ENCODE measurements at regions not wholly inside any gene's neighbourhood (a gene's known extent, or its start where the extent isn't known, plus 50 kb on each side); places are given as distances from the start of the nearest gene placed in this dataset.
"Not testable (repeated sequence)": the region's sequence is repeated elsewhere in the genome, so short reads cannot be mapped to it uniquely, and the experiment has no call there.

DNA sequence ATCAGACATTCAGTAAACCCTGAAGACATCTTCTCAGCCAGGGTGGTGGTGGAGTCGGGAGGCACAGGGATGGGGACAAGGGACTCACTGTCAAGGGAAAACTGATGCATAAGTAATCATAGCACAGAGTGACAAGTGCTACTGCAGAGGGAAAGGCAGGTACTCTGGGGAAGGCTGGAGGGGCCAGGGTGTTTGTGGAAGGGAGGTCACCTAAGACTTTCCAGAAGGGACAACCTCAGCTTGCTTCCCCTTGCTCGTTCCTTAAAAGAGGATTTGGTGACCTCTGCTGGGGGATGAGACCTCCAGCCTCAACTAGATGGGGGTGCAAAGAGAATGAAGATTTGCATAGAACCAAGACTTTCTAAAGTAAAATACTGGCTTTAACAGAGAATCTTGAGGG is 99.5 kb downstream of the SLC4A3 start:
- DNase-seq (ENCODE audit: low spot score): no peak

DNA sequence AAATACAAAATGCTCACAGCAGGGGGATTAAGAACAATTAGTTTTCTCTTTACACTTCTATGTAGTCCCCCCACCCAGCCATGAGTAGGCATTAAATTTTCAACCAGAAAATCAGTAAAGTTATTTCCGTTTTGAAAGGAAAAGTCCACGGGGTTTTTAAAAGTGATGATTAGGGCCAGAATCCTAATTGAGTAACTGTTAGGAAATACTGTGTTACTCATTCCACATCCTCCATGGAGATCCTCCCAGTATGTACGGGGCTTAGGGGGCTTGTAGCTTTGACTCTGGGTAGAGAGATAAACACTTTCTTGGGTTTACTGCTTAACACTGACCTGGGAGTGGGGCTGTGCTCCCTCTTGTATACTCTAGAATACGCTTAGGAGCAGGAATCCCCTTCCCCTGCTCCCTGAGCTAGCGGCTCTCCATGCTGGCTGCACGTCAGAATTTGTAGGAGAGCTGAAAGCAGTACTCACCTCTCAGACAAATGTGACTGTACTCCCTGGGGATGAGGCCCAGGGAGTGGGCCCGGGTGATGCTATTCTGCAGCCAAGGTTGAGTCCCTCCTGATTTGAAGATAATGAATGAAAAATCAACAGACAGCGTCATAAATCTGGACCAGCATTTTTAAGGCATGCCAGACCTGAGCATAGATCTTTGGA is 100.5 kb downstream of the SLC4A3 start:
- DNase-seq (ENCODE audit: low spot score): no peak

GRCh38 chr2:219728991-219729487 is 101.6 kb downstream of the SLC4A3 start:
- DNase-seq (ENCODE audit: low spot score): no peak

GRCh38 chr2:219731173-219731572 is 103.7 kb downstream of the SLC4A3 start:
- DNase-seq (ENCODE audit: low spot score): no peak

- DNase-seq (ENCODE audit: low spot score): no peak
Measured at GRCh38 chr2:219733106-219733505, 105.7 kb downstream of the SLC4A3 start.

GRCh38 chr2:219733746-219734145 is 106.3 kb downstream of the SLC4A3 start:
- DNase-seq (ENCODE audit: low spot score): no peak

DNA sequence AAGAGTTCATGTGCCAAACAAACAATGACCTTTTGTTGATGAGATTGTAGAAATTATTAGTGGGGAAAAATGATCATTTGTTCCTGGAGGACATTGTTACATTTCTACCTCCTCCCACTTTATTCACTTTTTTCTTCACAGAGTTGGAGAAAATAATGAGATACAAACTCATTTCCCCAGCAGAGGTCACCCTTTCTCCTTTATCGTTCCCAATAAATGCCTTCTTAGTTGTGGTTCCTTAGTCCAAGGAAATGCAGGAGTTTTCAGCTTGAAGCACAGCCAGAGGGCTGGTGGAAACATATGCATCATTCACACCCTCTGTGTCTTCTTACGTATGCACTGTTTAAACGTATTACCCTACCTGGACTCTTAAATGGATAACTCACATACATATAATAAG is 108.8 kb downstream of the SLC4A3 start:
- peak; percentile 68 for DNase-seq (ENCODE audit: low spot score)

GRCh38 chr2:219737270-219737691 is 109.9 kb downstream of the SLC4A3 start:
- DNase-seq (ENCODE audit: low spot score): peak; percentile 12

DNA sequence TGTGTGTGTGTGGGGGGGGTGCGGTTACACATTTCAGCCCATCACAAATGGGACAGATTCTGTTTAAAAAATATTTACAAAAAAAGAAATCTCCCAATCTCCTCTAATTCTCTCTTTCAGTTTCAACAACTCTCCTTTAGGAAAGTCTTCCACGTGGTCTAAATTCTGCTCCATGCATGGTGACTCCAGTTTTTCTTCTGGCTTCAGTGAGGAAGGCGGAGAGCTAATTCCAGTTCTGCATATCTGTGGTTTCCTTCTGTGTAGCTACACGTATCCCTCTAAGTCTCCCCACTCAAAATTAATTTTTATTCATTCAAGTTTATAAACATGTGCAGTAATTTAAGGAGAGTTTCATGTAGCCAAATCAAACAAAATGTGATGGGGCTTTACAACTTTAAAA is 111.6 kb downstream of the SLC4A3 start:
- DNase-seq (ENCODE audit: low spot score): no peak

- DNase-seq (ENCODE audit: low spot score): no peak
Measured at GRCh38 chr2:219739866-219740440, 112.5 kb downstream of the SLC4A3 start.

GRCh38 chr2:219743548-219743947 is 116.1 kb downstream of the SLC4A3 start:
- no peak for DNase-seq (ENCODE audit: low spot score)

GRCh38 chr2:219744066-219744465 is 116.6 kb downstream of the SLC4A3 start:
- no peak for DNase-seq (ENCODE audit: low spot score)

GRCh38 chr2:219744600-219744999 is 117.2 kb downstream of the SLC4A3 start:
- no peak for DNase-seq (ENCODE audit: low spot score)

- DNase-seq (ENCODE audit: low spot score): no peak
Measured at GRCh38 chr2:219747637-219748036, 120.2 kb downstream of the SLC4A3 start.

DNA sequence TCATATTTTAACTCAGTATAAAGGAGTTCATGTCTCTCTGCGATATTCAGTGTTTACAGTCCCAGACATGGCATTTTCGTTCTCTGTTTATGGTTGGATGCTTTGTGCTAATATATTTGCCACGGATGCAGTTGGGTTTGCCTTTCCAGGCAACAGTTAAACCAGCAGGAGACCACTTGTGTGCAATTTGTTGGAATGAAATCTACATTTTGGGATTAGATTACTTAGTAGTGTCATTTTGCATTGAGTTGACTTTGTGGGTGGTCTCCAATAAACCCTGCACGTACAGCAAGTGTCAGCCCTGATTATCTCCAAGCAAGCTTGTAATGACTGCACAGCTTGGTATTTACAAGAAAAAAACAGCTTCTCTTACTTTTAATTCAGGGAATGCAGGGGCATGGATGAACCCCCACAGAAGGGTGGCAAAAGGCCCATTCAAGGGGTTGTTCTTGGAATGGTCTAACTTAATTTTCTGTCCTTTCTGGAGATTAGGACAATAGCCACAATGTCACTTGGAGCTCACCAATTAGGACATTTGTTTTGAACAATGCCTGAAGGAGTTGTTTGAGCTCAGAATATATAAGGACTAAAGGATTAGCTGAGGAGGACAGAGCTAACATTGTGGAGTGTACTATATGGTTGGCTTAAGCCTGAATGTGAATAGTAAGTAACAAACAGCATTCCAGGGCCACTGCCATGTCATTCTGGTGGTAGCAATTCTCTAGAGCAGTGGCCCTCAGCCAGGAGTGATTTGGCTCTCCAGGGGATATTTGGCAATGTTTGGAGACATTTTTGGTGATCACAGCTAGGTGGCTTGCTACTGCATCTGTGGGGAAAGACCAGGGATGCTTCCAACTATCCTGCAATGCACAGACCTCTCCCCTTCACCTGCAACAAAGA is 121.5 kb downstream of the SLC4A3 start:
- DNase-seq (ENCODE audit: low spot score): no peak

- DNase-seq (ENCODE audit: low spot score): not testable (repeated sequence)
Measured at GRCh38 chr2:219751121-219751520, 123.7 kb downstream of the SLC4A3 start.

DNA sequence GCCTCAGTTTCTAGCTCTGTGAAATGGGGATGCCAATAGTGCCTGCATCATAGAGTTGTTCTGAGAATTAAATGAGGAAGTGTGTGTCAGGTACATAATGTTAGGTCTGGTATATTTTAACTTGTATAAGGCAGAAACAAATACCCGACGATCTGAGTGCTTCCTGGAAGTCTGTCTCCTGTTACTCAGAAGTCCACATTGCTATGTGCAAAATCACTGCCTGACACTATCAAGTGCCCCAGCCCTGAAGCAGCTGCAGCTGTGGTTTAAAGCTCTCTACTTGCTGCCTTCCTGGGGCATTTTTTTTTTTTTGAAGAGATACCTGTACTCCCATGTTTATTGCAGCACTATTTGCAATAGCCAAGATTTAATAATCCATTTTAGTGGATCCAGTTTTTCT is 125.3 kb downstream of the SLC4A3 start:
- DNase-seq (ENCODE audit: low spot score): peak; percentile 54

- DNase-seq (ENCODE audit: low spot score): no peak
Measured at GRCh38 chr2:219758907-219759680, 131.7 kb downstream of the SLC4A3 start.

DNA sequence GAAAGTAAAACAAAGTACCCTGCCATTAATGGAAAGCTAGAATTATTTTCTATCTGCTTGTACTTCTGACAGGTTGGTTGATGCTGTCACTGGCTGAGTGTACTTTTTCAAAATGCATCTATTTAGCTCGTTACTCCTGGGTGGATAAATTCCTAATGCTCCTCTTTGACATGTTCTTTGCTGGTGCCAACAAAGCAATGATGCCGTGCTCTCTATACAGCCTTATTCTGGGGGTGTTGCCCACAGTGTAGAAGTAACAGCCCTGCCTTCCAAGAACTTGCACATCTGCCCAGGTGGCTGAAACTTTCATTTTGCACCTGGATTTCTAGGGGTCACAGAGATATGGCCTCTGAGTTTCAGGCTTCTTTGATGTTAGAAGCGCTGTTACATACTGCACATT is 132.4 kb downstream of the SLC4A3 start:
- DNase-seq (ENCODE audit: low spot score): no peak

DNA sequence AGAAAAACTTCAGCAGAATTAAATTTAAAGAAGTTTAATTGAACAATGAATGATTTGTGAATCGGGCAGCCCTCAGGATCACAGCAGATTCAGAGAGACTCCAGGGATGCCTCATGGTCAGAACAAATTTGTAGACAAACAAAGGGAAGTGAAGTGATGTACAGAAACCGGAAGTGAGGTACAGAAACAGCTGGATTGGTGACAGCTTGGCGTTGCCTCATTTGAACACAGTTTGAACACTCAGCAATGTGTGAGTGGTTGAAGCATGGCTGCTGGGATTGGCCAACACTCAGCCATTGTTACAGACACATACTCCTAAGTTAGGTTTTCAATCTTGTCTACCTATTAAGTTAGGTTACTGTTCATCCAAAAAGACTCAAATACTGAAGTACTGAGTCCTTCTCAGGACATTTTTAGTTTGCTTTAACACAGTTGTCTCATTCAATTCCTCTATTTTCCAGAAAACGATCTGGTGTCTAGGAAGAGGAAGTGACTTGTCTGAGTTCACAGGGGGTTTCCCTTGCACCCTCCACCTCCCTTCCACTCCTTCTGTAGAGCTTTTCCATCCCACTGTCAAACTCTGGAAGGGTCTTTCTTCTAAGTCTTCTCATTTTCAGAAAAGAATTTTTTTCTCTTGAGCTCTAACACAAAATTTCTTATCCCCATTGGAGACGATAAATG is 137.9 kb downstream of the SLC4A3 start:
- DNase-seq (ENCODE audit: low spot score): no peak

DNA sequence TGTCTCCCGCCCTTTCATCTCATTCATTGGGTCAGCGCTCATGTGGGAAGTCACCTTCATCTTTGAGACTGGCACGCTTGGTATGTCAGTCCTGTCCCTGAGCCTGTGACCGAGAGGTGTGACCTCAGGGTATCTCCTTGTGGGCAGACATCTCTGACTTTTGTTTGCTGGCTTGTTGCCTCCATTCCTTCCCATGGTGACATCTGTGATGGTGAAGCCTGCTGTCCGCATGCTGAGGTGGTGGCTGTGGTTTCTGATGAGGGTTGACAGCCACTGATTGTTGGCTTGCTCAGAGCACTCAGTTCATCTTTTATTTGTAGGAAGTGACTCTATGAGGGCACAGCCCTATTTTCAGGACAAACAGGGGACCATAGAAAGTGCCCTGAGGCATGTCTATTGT is 139.2 kb downstream of the SLC4A3 start:
- no peak for DNase-seq (ENCODE audit: low spot score)

Data from kidney tubule cell (primary cell).